ENCODE measurements at regions not wholly inside any gene's neighbourhood (a gene's known extent, or its start where the extent isn't known, plus 50 kb on each side); places are given as distances from the start of the nearest gene placed in this dataset.

DNA sequence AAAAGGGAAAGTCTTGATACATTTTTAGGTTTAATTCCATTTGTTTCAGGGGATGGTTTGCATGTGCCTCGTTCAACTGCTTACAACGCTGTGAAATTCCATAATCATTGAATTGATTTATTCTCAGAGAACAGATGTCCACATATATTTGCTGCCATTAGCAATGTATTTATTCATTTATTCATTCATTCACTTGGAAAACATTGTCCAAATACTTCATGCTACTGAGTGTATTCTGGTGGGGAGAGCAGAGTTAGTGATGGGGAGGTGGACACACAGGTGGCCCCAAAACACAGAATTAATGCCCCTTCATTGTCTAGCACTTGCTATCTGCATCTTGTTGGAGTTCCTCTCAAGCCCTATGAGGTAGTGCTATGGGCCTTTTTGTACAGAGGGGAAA is 141.2 kb upstream of the PARP11 start:
- no peaks in the 10 kb centered on the region for H3K9me3 ChIP-seq (replicated peaks in 1 of 11)
- H3K9ac ChIP-seq = no peak overlapping the region
- H3K4me3 ChIP-seq = no peak overlapping the region
- no peaks in the 10 kb centered on the region for H3K27me3 ChIP-seq
- H3K27ac ChIP-seq = no peak overlapping the region
- TF ChIP-seq Cebpa-rat (IDR thresholded peaks at IDR 0.05) = no peak
- no peaks in the 10 kb centered on the region for H3K4me1 ChIP-seq
- no peaks in the 10 kb centered on the region for H4K20me1 ChIP-seq
- H3K4me2 ChIP-seq = no peak overlapping the region
- no peaks in the 10 kb centered on the region for H3K36me3 ChIP-seq

DNA sequence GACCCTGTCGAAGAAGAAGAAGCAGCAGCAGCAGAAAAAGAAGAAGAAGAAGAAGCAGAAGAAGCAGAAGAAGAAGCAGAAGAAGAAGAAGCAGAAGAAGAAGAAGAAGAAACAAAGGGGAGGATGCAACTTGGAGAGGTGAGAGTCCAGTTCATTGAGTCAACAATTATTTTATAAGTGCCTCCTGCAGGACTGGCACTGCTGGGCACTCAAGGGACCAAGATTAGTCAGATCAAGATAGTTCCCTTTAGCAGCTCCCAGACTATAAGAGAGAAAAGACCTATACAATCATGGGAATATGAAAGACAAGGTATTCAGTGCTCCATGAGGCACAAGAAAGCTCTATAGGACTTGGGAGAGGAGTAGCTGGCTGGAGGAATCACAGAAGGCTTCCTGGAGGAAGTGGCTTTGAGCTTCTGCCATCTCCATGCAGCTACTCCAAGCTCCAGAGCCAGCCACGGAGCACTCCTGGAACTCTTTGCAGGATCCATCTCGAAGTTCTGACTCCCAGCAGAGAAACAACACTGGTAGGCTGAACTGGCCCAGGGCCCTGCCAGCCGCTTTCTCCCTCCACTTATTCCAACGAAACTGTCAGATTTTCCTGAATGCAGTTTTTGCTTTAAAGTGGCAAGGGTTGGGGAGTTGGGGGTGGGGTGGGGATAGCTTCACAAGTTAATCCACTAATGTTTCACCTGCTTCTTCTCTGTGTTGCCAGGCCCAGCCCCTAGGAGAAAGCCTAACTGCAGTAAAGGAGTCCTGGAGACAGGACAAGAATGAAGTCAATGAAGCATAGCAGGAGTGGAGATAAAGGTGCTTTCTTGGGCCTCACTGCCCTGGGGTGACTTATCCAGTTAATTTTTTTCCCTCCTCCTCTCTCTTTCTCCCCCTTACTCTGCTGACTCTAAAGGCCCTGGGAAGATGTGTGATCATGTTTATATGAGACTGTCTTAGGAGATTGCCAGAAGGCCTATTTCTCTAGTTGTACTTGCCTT is 140.1 kb upstream of the PARP11 start:
- Histone ChIP-seq H3K4me3 (no peak overlapping the region), H3K27me3 (no peaks in the 10 kb centered on the region), H3K36me3 (no peaks in the 10 kb centered on the region), H3K9ac (no peak overlapping the region), H4K20me1 (no peaks in the 10 kb centered on the region), H3K4me1 (no peaks in the 10 kb centered on the region), H3K9me3 (replicated peaks in 1 of 11) (no peaks in the 10 kb centered on the region), H3K4me2 (no peak overlapping the region), H3K27ac (no peak overlapping the region)
- TF ChIP-seq Cebpa-rat (IDR thresholded peaks at IDR 0.05) = no peak

- Histone ChIP-seq H4K20me1 (no peaks in the 10 kb centered on the region), H3K36me3 (no peaks in the 10 kb centered on the region), H3K4me3 (no peak overlapping the region), H3K4me2 (no peak overlapping the region), H3K27ac (no peak overlapping the region), H3K27me3 (no peaks in the 10 kb centered on the region), H3K9me3 (replicated peaks in 1 of 11) (no peaks in the 10 kb centered on the region), H3K9ac (no peak overlapping the region), H3K4me1 (no peaks in the 10 kb centered on the region)
- TF ChIP-seq Cebpa-rat (IDR thresholded peaks at IDR 0.05) = no peak
Measured at GRCh38 chr12:4012073-4012472, 138.9 kb upstream of the PARP11 start.

DNA sequence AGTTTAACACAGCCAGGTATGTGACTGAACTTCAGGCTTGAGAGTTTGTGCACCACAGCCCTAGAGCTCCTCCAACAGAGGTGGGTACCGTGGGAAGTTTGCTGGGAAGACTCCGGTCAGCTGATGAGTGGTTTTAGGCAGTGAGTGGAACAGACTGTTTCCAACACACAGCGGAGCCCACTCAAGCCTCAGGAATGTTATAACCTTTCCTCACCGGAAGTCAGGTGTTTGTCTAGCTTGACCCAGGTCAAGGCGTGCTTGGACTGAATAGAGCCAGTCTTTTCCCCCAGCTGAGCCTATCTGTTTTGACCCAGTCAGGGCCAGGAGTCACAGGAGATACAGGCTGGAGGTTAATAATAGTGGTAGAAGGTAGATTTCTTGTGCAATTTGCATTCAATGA is 138.4 kb upstream of the PARP11 start:
- H3K9ac ChIP-seq = no peak overlapping the region
- no peak overlapping the region for H3K4me2 ChIP-seq
- no peaks in the 10 kb centered on the region for H3K36me3 ChIP-seq
- no peak for TF ChIP-seq Cebpa-rat (IDR thresholded peaks at IDR 0.05)
- no peak overlapping the region for H3K4me3 ChIP-seq
- H4K20me1 ChIP-seq = no peaks in the 10 kb centered on the region
- H3K4me1 ChIP-seq = no peaks in the 10 kb centered on the region
- no peaks in the 10 kb centered on the region for H3K27me3 ChIP-seq
- no peaks in the 10 kb centered on the region for H3K9me3 ChIP-seq (replicated peaks in 1 of 11)
- no peak overlapping the region for H3K27ac ChIP-seq

- Histone ChIP-seq H3K9me3 (replicated peaks in 1 of 11) (no peaks in the 10 kb centered on the region), H3K36me3 (no peaks in the 10 kb centered on the region), H3K4me2 (no peak overlapping the region), H3K4me1 (no peaks in the 10 kb centered on the region), H3K27ac (no peak overlapping the region), H3K27me3 (no peaks in the 10 kb centered on the region), H4K20me1 (no peaks in the 10 kb centered on the region), H3K9ac (no peak overlapping the region), H3K4me3 (no peak overlapping the region)
- no peak for TF ChIP-seq Cebpa-rat (IDR thresholded peaks at IDR 0.05)
Measured at GRCh38 chr12:4009979-4010704, 136.9 kb upstream of the PARP11 start.

DNA sequence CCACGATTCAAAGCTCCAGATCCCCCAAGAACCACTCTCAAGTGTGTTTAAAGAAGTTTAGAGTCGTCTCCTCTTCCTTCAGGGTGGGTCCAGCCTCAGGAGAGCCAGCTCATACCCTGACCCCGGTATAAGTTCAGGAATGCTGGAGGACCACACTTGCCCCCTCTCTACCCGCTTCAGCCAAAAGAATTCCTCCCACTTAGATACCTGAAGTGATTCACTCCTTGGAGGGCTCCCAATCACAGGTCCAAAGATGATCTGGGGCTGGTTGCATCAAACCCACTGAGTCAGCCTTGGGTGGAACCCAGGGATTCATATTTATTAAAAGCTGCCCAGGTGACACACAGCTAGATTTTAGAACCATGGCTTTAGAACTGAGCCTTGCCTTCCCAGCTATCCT is 133.5 kb upstream of the PARP11 start:
- H3K4me2 ChIP-seq = no peak overlapping the region
- no peaks in the 10 kb centered on the region for H3K27me3 ChIP-seq

GRCh38 chr12:4005851-4006430 is 132.7 kb upstream of the PARP11 start:
- Histone ChIP-seq H3K4me2 (no peak overlapping the region), H4K20me1 (no peaks in the 10 kb centered on the region), H3K27me3 (0 out of 22 replicates have a peak, but pooled peaks cover 0 to under 1% (median 0%) of the 10 kb centered on the region in 11 experiments), H3K4me1 (peaks cover 0 to 7% (median 0%) of the 10 kb centered on the region in 10 experiments; a peak in 2 of 20 replicates), H3K9me3 (replicated peaks in 1 of 11) (peaks cover 0 to 10% (median 5%) of the 10 kb centered on the region in 11 experiments; a peak in 14 of 22 replicates), H3K4me3 (no peak overlapping the region), H3K36me3 (no peaks in the 10 kb centered on the region), H3K27ac (no peak overlapping the region), H3K9ac (no peak overlapping the region)
- TF ChIP-seq Cebpa-rat (IDR thresholded peaks at IDR 0.05) = no peak

More for the DNA sequence above, 133.5 kb upstream of the PARP11 start:
- no peak overlapping the region for H3K4me3 ChIP-seq
- H3K9ac ChIP-seq = no peak overlapping the region
- no peaks in the 10 kb centered on the region for H4K20me1 ChIP-seq
- H3K4me1 ChIP-seq = peaks cover 0 to 7% (median 0%) of the 10 kb centered on the region in 10 experiments; a peak in 2 of 20 replicates
- H3K9me3 ChIP-seq (replicated peaks in 1 of 11) = 0 out of 22 replicates have a peak, but pooled peaks cover 0 to 4% (median 0%) of the 10 kb centered on the region in 11 experiments
- H3K27ac ChIP-seq = no peak overlapping the region
- H3K36me3 ChIP-seq = no peaks in the 10 kb centered on the region
- TF ChIP-seq Cebpa-rat (IDR thresholded peaks at IDR 0.05) = no peak

DNA sequence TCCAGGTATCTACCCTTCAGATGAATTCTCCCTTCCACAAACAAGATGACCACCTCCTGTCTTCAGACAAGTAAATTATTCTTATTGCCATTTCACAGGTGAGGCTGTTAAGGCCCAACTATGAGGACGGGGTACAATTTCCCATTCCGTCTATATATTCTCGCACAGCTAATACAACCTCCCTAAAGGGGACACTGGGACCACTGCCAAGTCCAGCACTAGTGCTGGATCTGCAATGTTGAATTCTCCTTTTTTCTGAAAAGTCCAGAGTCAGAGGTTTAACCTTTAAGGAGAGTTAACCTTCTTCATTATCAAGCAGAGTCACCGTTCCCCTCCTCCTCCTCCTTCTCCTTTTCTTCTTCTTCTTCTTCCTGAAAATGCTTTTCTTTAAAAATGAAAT is 130.4 kb upstream of the PARP11 start:
- H3K4me3 ChIP-seq = no peak overlapping the region
- H3K9me3 ChIP-seq (replicated peaks in 1 of 11) = peaks cover 0 to 13% (median 9%) of the 10 kb centered on the region in 11 experiments; a peak in 14 of 22 replicates
- 0 out of 22 replicates have a peak, but pooled peaks cover 0 to 8% (median 0%) of the 10 kb centered on the region in 11 experiments for H3K27me3 ChIP-seq
- no peak overlapping the region for H3K9ac ChIP-seq
- no peak for TF ChIP-seq Cebpa-rat (IDR thresholded peaks at IDR 0.05)
- no peak overlapping the region for H3K4me2 ChIP-seq
- H4K20me1 ChIP-seq = no peaks in the 10 kb centered on the region
- no peaks in the 10 kb centered on the region for H3K36me3 ChIP-seq
- H3K4me1 ChIP-seq = peaks cover 0 to 7% (median 0%) of the 10 kb centered on the region in 10 experiments; a peak in 2 of 20 replicates
- no peak overlapping the region for H3K27ac ChIP-seq

DNA sequence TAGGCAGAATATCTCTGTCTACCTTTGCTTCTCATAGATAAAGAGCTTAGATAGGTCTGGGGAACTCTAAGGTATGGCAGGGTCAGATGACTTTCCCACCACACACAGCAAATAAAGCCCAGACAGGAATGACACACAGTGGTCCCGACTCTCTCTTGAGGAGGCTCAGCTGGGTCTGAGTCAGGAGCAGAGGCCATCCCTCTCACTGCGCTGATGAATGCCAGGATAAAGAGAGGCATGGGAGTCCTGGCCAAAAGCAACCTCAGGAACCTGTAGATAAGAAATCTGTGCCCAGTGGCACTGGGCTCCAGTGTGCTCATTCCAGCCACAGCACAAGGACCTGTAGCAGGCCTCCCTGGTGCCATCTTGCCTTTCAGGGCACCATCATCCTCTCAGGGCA is 129.4 kb upstream of the PARP11 start:
- Histone ChIP-seq H3K9me3 (replicated peaks in 1 of 11) (peaks cover 0 to 13% (median 9%) of the 10 kb centered on the region in 11 experiments; a peak in 14 of 22 replicates), H3K4me3 (no peak overlapping the region), H4K20me1 (no peaks in the 10 kb centered on the region), H3K27ac (no peak overlapping the region), H3K36me3 (no peaks in the 10 kb centered on the region), H3K9ac (no peak overlapping the region), H3K4me2 (peak overlapping the region in 1 of 11 experiments; percentile 32; a peak in 1 of 22 replicates), H3K4me1 (peaks cover 0 to 7% (median 0%) of the 10 kb centered on the region in 10 experiments; a peak in 2 of 20 replicates), H3K27me3 (0 out of 22 replicates have a peak, but pooled peaks cover 0 to 8% (median 0%) of the 10 kb centered on the region in 11 experiments)
- TF ChIP-seq Cebpa-rat (IDR thresholded peaks at IDR 0.05) = no peak

Measured in BLaER1 treated with 17β-estradiol and CSF1 and Interleukin-3, amounts not matched to agents 10 nM and 100 nM (cell line).